Stimulated activated memory B cell treated with anti-CD40 and anti-IgM and Interleukin-4, amounts not matched to agents 10 μg/mL and 1 μg/mL and 100 μg/mL, for 72 hours (primary cell): ENCODE measurements at regions not wholly inside any gene's neighbourhood (a gene's known extent, or its start where the extent isn't known, plus 50 kb on each side); places are given as distances from the start of the nearest gene placed in this dataset.
A peak's percentile ranks its signal among the peaks of the same experiment; 100 is the strongest.

Source experiments
- ATAC-seq: fragments of 150-1000 bp; cut with Tn5 transposase; 2 replicates; pipeline ENCODE4 v1.10.0; 2021
- H3K27ac Mint-ChIP-seq: one replicate; pipeline ENCODE4 v1.8.0; 2022; ENCODE audit warnings: mild to moderate bottlenecking, mixed read lengths
- H3K27me3 Mint-ChIP-seq: one replicate; pipeline ENCODE4 v1.8.0; 2022; ENCODE audit warnings: mixed read lengths
- H3K36me3 Mint-ChIP-seq: one replicate; pipeline ENCODE4 v1.8.0; 2022; ENCODE audit warnings: mixed read lengths
- H3K4me1 Mint-ChIP-seq: one replicate; pipeline ENCODE4 v1.8.0; 2022; ENCODE audit warnings: mixed read lengths
- H3K4me3 Mint-ChIP-seq: one replicate; pipeline ENCODE4 v1.8.0; 2022; ENCODE audit warnings: mild to moderate bottlenecking, moderate library complexity, mixed read lengths
- H3K9me3 Mint-ChIP-seq: one replicate; pipeline ENCODE4 v1.8.0; 2022; ENCODE audit warnings: mixed read lengths

DNA sequence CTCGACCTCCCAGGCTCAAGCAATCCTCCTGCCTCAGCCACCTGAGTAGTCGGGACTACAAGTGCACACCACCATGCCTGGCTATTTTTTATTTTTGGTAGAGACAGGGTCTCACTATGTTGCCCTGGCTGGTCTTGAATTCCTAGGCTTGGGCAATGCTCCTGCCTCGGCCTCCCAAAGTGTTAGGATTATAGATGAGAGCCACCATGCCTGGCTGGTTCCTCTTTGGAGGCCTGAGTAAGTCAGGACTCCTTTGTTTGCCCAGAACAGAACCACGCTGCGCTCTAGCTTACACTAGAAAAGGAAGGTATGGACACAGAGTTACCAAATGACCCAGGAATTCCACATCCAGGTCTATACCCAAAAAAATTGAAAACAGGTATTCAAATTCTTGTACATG lies 135.9 kb upstream of the SLC1A4 start:
- Mint-ChIP-seq H3K27me3 (no peaks in the 10 kb centered on the region), H3K9me3 (no peaks in the 10 kb centered on the region), H3K36me3 (no peaks in the 10 kb centered on the region), H3K27ac (peak overlapping the region; percentile 78), H3K4me1 (peaks cover 51% of the 10 kb centered on the region), H3K4me3 (peak overlapping the region; percentile 25)
- ATAC-seq: no peak

DNA sequence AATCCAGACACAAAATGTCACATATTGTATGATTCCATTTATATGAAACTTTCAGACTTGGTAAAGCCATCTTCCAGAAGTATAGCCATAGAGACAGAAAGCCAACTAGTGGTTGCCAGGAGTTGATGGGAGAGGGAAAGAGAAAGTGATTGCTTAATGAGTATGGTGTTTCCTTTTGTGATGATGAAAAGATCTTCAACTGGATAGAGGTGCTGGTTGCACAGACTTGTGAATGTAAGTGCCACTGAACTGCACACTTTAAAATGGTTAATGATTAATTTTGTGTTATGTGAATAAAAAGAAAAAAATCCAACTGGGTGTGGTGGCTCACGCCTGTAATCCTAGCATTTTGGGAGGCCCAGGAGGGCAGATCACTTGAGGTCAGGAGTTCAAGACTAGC lies 135.3 kb upstream of the SLC1A4 start:
- no peak overlapping the region for H3K4me3 Mint-ChIP-seq
- peaks cover 52% of the 10 kb centered on the region for H3K4me1 Mint-ChIP-seq
- no peak for ATAC-seq
- no peaks in the 10 kb centered on the region for H3K9me3 Mint-ChIP-seq
- no peaks in the 10 kb centered on the region for H3K27me3 Mint-ChIP-seq
- no peaks in the 10 kb centered on the region for H3K36me3 Mint-ChIP-seq
- peak overlapping the region; percentile 78 for H3K27ac Mint-ChIP-seq

GRCh38 chr2:64854773-64855237 lies 134.4 kb upstream of the SLC1A4 start:
- Mint-ChIP-seq H3K36me3 (no peaks in the 10 kb centered on the region), H3K4me3 (no peak overlapping the region), H3K27me3 (no peaks in the 10 kb centered on the region), H3K9me3 (no peaks in the 10 kb centered on the region), H3K4me1 (peaks cover 57% of the 10 kb centered on the region), H3K27ac (peak overlapping the region; percentile 65)
- no peak for ATAC-seq

GRCh38 chr2:64857581-64858471 lies 131.4 kb upstream of the SLC1A4 start:
- Mint-ChIP-seq H3K4me1 (peaks cover 35% of the 10 kb centered on the region), H3K27me3 (no peaks in the 10 kb centered on the region), H3K36me3 (no peaks in the 10 kb centered on the region), H3K27ac (no peak overlapping the region), H3K4me3 (no peak overlapping the region), H3K9me3 (no peaks in the 10 kb centered on the region)
- ATAC-seq: no peak

DNA sequence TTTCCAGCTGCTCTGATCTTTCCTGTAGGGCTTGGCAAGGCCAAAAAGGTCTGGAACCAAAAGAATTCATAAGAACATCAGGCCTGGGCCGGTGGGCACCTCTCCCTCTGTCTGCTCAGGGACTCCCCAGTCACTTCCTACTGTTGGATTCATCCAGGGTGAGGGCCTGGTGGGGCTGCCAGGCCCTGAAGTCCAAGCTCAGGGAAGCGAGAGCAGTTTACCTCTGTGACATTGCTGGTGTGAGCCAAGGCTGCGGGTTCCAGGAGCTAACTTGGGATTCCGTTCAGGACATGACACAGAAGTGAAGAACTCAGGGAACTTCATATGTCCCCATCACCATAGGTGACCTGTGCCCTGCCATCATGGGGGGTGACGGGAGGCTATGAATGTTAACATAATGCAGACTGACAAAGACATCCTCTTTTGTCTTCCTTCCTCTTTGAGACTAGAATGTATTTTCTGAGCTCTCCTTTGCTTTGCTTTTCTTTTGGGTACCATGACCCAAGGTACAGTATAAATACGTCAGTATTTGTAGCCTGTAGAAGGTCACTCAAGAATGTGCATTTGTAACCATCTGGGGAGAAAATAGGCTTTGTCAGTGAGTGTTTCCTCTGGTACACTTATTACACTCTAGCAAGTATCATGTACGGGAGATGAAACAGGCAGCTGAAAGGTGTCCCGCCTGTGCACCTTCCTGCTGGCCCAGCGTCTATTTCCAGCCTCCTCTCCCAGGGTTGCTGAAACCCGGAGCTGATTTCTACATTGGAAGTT lies 130.5 kb upstream of the SLC1A4 start:
- Mint-ChIP-seq H3K27me3 (no peaks in the 10 kb centered on the region), H3K9me3 (no peaks in the 10 kb centered on the region), H3K4me3 (peak overlapping the region; percentile 67), H3K36me3 (no peaks in the 10 kb centered on the region), H3K4me1 (peaks cover 26% of the 10 kb centered on the region), H3K27ac (no peak overlapping the region)
- ATAC-seq: no peak

DNA sequence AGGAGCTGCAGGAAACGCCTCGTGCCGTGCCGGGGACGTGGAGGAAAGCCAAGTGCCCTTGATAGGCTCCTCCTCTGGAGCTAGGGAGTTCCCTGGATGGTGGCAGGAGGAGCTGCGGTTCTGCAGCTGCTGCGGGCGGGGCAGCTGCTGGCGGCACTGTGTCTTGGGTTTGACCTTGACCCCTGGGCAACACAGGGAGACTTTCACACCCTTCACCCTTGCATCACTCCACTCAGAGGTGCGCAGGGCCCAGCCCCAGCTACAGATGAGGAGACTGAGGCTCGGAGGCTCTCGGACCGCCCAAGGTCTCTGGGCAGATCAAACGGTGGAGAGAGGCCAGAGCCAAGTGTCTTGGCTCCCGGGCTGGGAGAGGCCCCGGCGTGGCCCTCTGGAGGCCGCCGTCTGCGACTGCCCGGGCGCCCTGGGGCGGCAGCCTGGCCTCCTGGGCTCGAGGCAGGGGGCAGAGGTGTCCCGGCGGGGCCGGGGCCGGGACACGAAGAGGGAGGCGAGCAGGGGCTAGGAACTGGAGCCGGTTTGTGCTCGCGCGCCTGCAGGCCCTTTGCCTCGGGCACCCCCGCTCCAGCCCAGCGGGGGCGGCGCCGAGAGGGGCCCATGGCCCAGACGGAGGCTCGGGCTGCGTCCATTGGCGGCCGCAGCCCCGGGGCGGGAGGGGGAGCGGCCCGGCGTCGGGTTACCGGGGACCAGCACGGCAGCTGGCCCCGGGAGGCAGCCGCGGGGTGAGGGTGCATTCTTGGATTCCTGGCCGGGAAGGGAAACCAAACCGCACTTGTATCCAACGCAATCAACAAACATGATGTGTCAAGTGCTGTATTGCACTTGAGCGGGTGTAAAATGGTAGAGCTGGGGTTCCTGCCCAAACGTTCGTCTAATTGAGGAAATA lies 129.6 kb upstream of the SLC1A4 start:
- Mint-ChIP-seq H3K4me1 (peaks cover 20% of the 10 kb centered on the region), H3K27me3 (no peaks in the 10 kb centered on the region), H3K27ac (no peak overlapping the region), H3K9me3 (no peaks in the 10 kb centered on the region), H3K36me3 (no peaks in the 10 kb centered on the region), H3K4me3 (peak overlapping the region; percentile 67)
- ATAC-seq: peak; percentile 42

DNA sequence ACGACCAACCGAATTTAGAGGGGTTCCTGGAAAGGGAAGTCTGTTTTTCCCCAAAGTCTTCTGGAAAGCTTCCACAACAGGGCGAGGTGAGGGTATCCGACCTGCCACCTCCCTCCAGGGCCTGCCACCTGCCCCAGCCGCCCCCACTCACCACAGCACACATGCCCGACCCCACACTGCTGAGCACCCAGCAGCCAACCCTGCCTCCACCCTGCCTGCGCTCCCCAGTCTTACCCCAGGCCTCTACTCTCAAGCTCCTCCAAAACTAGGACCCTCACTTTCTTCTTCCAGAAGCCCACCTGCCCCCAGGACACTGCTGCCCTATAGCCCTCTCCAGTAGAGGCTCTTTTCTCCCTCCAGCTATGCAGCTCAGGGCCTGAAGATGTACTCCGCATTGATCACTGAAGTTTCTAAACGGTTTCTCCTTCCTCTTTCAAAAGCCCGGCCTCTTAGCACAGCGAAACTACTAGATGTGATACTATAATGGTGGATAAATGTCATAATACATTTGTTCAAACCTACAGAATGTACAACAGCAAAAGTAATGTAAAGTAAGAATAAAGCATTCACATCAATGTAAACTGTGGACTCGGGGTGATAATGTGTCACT lies 128.8 kb upstream of the SLC1A4 start:
- H3K4me1 Mint-ChIP-seq: peaks cover 13% of the 10 kb centered on the region
- H3K27ac Mint-ChIP-seq: no peak overlapping the region
- no peaks in the 10 kb centered on the region for H3K27me3 Mint-ChIP-seq
- H3K36me3 Mint-ChIP-seq: no peaks in the 10 kb centered on the region
- H3K4me3 Mint-ChIP-seq: no peak overlapping the region
- no peaks in the 10 kb centered on the region for H3K9me3 Mint-ChIP-seq
- ATAC-seq: peak; percentile 64

- Mint-ChIP-seq H3K4me3 (no peak overlapping the region), H3K9me3 (no peaks in the 10 kb centered on the region), H3K27ac (no peak overlapping the region), H3K27me3 (no peaks in the 10 kb centered on the region), H3K4me1 (peaks cover 17% of the 10 kb centered on the region), H3K36me3 (no peaks in the 10 kb centered on the region)
- ATAC-seq: no peak
These were observed 128.3 kb upstream of the SLC1A4 start for GRCh38 chr2:64860936-64861335.

DNA sequence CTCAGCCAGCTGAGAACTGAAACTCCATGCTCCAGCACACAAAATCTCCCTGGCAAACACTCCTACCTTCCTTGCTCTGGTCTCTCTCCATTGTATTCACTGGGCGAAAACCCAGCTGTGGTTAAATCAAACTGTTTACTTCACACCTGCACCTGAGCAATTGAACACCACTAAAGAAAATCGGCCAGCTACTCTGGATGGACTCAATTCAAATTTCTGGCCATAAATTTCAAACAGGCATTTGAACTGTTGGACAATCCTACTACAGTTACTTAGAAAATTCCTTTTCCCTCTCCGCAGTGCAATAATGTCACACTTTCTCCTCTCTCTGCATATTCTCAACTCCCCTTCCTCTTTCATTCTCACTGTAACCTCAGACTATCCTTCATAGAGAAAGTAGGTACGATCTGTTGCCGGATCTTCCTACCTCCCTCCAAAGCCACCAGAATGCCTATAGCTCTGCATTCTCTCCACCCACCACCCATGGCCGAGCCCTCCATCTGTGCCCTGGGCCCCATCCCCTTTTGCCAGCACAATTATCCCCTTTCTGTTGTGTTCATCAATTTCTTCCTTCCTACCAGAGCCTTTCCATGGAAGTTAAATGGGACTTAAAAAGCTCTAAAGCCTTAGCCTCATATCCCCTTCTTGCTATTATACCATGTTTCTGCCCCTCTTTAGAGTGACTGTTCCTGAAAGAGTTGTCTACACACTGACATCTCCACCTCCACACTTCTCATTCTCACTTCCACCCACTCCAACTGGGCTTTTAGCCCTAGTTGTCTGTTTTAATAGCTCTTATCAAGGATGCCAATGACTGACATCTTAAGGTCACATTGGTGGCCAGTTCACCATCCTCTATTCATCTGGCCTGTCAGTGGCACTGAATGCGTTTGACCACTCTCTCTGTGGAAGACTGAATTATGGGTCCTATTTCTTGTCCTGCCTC lies 127.5 kb upstream of the SLC1A4 start:
- no peak overlapping the region for H3K27ac Mint-ChIP-seq
- no peaks in the 10 kb centered on the region for H3K27me3 Mint-ChIP-seq
- H3K4me3 Mint-ChIP-seq: no peak overlapping the region
- no peaks in the 10 kb centered on the region for H3K36me3 Mint-ChIP-seq
- ATAC-seq: no peak
- H3K4me1 Mint-ChIP-seq: peaks cover 18% of the 10 kb centered on the region
- no peaks in the 10 kb centered on the region for H3K9me3 Mint-ChIP-seq

DNA sequence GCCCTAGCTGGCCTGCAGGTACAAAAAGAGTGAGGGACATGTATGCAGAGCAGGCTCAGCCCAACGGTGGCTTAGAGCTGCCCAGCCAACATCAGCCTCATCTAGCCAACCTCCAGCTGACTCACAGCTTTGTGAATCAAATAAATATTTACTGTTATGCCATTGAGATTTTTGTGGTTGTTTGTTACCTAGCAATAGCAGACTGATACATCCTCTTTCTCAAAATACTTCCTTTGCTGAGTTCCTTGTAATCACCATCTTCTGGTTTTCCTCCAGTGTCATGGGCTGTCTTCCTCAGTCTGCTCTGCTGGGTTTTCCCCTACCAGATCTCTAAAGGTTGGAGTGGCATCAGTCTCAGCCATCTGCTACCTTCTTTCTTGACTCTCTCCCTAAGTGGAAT lies 126.6 kb upstream of the SLC1A4 start:
- H3K27me3 Mint-ChIP-seq: no peaks in the 10 kb centered on the region
- H3K9me3 Mint-ChIP-seq: no peaks in the 10 kb centered on the region
- no peak overlapping the region for H3K4me3 Mint-ChIP-seq
- ATAC-seq: peak; percentile 24
- H3K27ac Mint-ChIP-seq: no peak overlapping the region
- H3K4me1 Mint-ChIP-seq: peaks cover 18% of the 10 kb centered on the region
- H3K36me3 Mint-ChIP-seq: no peaks in the 10 kb centered on the region

DNA sequence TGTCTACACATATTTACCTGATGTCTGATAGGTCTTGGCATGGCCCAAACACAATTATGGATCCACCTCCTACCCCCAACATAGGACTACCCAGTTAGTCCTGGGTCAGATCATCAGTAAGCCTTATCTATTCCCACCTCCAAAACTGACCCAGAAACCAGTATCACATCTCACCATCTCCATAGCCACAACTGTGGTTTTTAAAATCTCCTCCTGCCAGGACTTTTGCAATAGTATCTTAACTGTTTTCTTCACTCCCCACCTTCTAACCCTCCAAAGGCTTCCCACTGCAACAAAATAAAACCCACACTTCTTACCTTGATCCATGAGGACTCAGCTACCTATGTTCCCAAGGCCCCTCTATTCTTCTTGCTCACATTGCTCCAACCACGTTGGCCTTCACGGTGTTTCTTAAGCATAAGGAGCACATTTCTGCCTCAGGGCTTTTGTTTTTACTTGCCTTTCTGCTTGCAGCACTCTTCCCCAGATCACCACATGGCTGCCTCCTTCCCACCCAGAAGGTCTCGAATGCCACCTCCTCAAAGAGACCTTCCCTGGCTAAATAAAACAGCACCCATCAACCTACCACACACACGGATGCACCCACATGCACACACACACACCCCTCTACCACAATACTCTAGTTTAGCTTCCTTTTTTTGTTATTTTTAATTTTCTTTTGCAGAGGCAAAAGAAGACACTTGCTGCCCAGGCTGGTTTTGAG lies 125.9 kb upstream of the SLC1A4 start:
- no peak for ATAC-seq
- no peaks in the 10 kb centered on the region for H3K36me3 Mint-ChIP-seq
- H3K27me3 Mint-ChIP-seq: no peaks in the 10 kb centered on the region
- no peak overlapping the region for H3K27ac Mint-ChIP-seq
- no peaks in the 10 kb centered on the region for H3K9me3 Mint-ChIP-seq
- H3K4me1 Mint-ChIP-seq: peaks cover 19% of the 10 kb centered on the region
- no peak overlapping the region for H3K4me3 Mint-ChIP-seq

- Mint-ChIP-seq H3K27me3 (no peaks in the 10 kb centered on the region), H3K9me3 (no peaks in the 10 kb centered on the region), H3K4me3 (peak overlapping the region; percentile 64), H3K36me3 (no peaks in the 10 kb centered on the region), H3K4me1 (peaks cover 9% of the 10 kb centered on the region), H3K27ac (no peak overlapping the region)
- peak; percentile 84 for ATAC-seq
These were observed 123.9 kb upstream of the SLC1A4 start for GRCh38 chr2:64865073-64865830.
